NCI-H524 (cell line): ENCODE measurements at regions not wholly inside any gene's neighbourhood (a gene's known extent, or its start where the extent isn't known, plus 50 kb on each side); places are given as distances from the start of the nearest gene placed in this dataset.

Experiments
- DNase-seq, 2 experiments: peaks; one replicate each; lab custom pipeline; 2025; lab: John Stamatoyannopoulos, UW

GRCh38 chr9:26313108-26313507 lies 579.5 kb downstream of the CAAP1 start:
- no peak for DNase-seq

GRCh38 chr9:26311463-26311995 lies 581.1 kb downstream of the CAAP1 start:
- DNase-seq = no peak

- DNase-seq = no peak
Observed at GRCh38 chr9:26310294-26310693, 582.3 kb downstream of the CAAP1 start.

GRCh38 chr9:26308328-26308727 lies 584.3 kb downstream of the CAAP1 start:
- no peak for DNase-seq

GRCh38 chr9:26301659-26302058 lies 590.9 kb downstream of the CAAP1 start:
- DNase-seq = no peak

- DNase-seq = no peak
Observed at GRCh38 chr9:26301046-26301445, 591.6 kb downstream of the CAAP1 start.

GRCh38 chr9:26296910-26297572 lies 595.6 kb downstream of the CAAP1 start:
- no peak for DNase-seq

- DNase-seq = peak; percentile 4 to 17
Observed at GRCh38 chr9:26292943-26293342, 599.7 kb downstream of the CAAP1 start.

GRCh38 chr9:26271495-26272122 lies 593.4 kb upstream of the TUSC1 start:
- DNase-seq = no peak

GRCh38 chr9:26266146-26266793 lies 588.0 kb upstream of the TUSC1 start:
- no peak for DNase-seq

GRCh38 chr9:26264709-26265601 lies 586.7 kb upstream of the TUSC1 start:
- no peak for DNase-seq

GRCh38 chr9:26263478-26263877 lies 585.2 kb upstream of the TUSC1 start:
- no peak for DNase-seq

- no peak for DNase-seq
Observed at GRCh38 chr9:26262421-26263107, 584.3 kb upstream of the TUSC1 start.

GRCh38 chr9:26261503-26262330 lies 583.5 kb upstream of the TUSC1 start:
- DNase-seq = no peak

- DNase-seq = no peak
Observed at GRCh38 chr9:26260238-26260637, 582.0 kb upstream of the TUSC1 start.

GRCh38 chr9:26247861-26248260 lies 569.6 kb upstream of the TUSC1 start:
- no peak for DNase-seq

GRCh38 chr9:26244661-26245451 lies 566.6 kb upstream of the TUSC1 start:
- no peak for DNase-seq

GRCh38 chr9:26243726-26244125 lies 565.5 kb upstream of the TUSC1 start:
- no peak for DNase-seq

- no peak for DNase-seq
Observed at GRCh38 chr9:26243029-26243697, 564.9 kb upstream of the TUSC1 start.
